ENCODE measurements at regions not wholly inside any gene's neighbourhood (a gene's known extent, or its start where the extent isn't known, plus 50 kb on each side); places are given as distances from the start of the nearest gene placed in this dataset.

DNA sequence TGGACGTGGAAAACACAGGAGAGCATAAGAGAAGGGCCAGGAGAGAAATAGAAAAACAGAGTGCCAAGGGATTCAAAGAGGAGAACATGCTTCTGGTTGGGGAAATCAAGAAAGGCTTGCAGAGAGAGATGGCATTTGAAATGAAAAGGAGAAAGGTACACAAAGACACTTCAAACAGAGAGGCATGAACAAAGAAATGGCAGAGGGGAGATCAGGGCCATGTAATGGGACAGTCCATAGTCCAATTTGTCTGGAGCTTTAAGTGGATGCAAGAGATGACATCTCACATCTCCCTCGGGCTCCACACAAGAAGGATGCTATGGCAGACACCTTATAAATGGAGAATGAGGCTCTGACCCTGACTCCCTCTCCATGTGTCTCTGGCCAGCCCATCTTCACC, 331.1 kb downstream of the MLLT3 start:
- no peak for DNase-seq (ENCODE audit: low read depth)

GRCh38 chr9:20290257-20290656, 332.0 kb downstream of the MLLT3 start:
- no peak for DNase-seq (ENCODE audit: low read depth)

DNA sequence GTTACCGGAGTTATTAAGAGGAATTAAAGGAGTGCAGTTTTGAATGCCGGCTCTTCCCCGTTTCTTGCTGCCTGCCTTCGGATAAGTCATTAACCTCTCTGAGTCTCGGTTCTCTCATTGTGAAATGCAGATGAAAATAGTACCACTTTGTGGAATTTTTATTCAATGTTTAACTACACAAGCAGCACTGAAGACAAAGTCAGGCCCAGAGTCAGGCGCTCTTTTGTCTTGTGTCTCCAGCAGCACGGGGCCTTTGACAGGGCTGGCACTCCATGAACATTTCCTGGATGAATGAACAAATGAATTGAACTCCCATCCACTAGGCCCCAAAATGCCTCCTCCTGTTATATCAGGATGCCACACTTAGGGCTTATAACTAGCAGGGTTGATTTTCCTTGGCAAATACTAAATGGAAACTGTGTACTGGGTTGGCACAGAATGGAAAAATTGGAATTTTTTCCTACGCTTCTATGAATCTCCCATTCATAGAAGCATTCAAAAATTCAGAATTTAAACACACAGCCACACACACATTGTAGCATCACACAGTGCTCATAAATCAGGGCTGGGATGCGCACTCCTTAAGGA, 332.8 kb downstream of the MLLT3 start:
- DNase-seq (ENCODE audit: low read depth): no peak

GRCh38 chr9:20286969-20287368, 335.3 kb downstream of the MLLT3 start:
- no peak for DNase-seq (ENCODE audit: low read depth)

- no peak for DNase-seq (ENCODE audit: low read depth)
These were observed 336.1 kb downstream of the MLLT3 start for GRCh38 chr9:20286154-20286700.

GRCh38 chr9:20284601-20285289, 337.6 kb downstream of the MLLT3 start:
- no peak for DNase-seq (ENCODE audit: low read depth)

- no peak for DNase-seq (ENCODE audit: low read depth)
These were observed 342.0 kb downstream of the MLLT3 start for GRCh38 chr9:20280330-20280729.

DNA sequence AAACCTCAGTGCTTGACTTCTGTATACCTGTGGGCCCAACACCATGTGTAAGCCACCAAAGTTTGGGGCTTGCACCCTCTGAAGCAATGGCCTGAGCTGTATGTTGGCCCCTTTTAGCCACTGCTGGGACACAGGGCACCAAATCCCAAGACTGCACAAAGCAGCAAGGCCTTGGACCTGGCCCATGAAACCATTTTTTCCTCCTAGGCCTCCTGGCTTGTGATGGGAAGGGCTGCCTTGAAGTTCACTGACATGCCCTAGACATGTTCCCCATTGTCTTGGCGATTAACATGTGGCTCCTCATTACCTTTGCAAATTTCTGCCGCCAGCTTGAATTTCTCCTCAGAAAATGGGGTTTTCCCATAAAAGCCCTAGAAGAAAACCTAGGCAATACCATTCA, 345.5 kb downstream of the MLLT3 start:
- DNase-seq (ENCODE audit: low read depth): no peak

GRCh38 chr9:20271723-20272122, 350.6 kb downstream of the MLLT3 start:
- DNase-seq (ENCODE audit: low read depth): no peak

DNA sequence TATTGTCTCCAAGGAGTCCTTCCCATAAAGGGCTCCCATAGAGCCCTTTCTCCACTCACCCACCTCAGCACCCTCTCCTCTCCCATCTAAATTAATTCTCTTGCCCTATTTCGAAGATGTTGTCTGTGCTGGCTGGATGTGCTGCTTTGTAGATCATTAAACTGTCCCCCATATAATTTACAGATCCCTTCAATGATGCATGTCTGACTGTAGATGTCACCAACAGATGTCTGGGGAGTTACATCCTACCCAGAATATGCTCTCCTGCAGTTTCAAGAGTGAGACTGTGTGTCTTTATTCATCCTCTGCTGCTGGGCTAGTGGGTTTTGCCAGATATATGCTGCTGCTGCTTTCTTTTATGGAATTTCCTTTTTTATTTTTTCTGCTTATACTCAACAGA, 351.2 kb downstream of the MLLT3 start:
- no peak for DNase-seq (ENCODE audit: low read depth)

GRCh38 chr9:20270161-20270560, 352.1 kb downstream of the MLLT3 start:
- DNase-seq (ENCODE audit: low read depth): no peak

DNA sequence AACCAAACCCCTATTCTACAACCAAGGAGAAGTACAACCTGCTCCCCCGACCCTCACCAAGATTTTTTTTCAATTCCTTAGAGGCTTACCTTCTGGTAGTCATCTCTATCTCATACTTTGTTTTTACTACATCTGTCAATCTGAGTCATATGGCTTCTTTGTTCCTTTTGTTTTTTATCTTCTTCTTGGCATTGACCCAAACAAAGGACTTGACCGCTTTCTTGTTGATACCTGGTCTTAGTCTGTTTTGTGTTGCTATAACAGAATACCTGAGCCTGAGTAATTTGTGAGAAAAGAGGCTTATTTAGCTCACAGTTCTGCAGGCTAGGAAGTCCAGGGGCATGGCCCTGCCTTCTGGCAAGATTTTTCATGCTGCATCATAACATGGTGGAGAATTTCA, 352.7 kb downstream of the MLLT3 start:
- DNase-seq (ENCODE audit: low read depth): no peak

DNA sequence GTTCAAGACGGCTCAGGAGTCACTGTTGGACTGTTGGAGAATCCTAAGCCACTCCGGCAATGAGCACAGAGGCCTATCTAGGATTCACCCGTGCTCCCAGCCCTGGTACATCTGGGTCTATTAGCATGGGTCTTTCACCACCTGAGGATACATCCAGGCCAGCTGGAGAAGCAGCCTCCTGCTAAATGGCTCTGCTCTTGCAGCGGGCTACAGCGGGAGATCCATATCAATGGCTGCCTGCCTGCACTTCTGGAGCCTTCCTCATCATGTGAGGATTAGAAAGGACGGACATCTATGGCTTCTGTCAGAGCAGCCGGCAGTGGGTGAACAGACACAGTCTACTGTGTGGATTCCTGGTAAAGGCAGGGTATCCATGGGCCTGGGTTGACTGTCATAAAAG, 357.4 kb downstream of the MLLT3 start:
- DNase-seq (ENCODE audit: low read depth): no peak

GRCh38 chr9:20262611-20263010, 359.7 kb downstream of the MLLT3 start:
- no peak for DNase-seq (ENCODE audit: low read depth)

DNA sequence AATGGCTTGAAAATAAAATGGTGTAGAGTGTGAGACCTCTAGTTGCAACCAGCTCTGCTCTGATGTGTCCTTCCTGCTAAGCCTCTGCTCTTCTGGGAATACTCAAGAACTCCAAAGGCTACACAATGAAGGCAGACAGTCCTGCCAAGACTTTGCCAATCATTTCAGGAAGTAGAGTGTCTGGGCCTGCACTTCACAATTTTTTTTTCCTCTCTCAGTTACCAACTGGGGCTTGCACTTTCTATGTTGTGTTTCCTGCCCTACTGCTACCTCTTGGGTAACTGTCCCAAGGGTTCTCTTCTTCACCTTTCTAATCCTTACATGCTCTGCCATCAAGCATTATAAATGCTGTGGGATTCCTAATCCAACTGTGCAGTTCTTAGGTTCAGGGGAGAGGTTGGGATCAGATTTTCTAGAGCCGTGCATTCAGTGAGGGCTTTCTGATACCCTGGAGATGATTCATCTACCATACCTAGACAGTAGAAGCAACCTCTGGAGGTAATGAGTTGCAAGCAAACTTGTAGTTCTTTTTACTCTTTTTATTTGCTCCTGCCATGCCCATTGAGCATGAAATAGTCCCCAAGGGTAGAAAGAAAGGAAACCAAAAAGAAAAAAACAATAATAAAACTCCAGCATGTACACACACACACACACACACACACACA, 365.9 kb downstream of the MLLT3 start:
- DNase-seq (ENCODE audit: low read depth): no peak

GRCh38 chr9:20255052-20255451, 367.2 kb downstream of the MLLT3 start:
- no peak for DNase-seq (ENCODE audit: low read depth)

DNA sequence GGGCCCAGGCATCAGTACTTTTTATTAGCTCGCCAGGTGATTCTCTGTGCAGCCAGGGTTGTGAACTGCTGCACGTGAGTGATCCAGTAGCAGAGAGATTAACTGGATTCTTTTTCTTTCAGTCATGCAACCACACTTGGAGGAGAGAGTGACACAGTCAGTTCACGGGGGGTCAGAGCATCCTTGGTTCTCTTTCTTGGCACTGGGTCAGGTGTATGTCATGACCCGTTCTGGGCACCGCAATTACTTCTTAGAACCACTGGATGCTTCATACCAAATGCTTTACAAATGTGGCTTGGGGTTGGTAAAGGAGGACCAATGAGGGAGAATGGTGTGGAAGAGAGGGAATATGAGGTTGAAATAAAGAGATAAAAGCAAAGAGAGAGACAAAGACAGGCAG, 368.7 kb downstream of the MLLT3 start:
- no peak for DNase-seq (ENCODE audit: low read depth)

DNA sequence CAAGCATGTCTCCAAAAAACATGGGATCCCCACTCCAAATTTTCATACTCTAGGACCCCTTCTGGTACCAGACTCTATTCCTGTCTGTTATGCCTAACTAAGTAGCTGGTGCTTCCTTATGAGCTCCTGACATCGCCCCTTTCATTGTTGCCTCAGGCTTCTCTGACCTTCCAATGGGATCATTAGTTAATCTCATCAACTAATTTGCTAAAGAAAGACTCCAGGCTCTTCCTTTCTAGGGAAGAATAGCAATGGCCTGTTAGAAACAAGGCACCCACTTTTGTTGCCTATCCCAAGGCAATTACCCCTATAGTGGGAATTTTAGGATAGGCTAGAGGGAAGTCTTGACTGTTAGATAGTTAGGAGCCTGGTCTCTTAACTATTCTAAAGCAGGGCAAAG, 369.5 kb downstream of the MLLT3 start:
- DNase-seq (ENCODE audit: low read depth): no peak

DNA sequence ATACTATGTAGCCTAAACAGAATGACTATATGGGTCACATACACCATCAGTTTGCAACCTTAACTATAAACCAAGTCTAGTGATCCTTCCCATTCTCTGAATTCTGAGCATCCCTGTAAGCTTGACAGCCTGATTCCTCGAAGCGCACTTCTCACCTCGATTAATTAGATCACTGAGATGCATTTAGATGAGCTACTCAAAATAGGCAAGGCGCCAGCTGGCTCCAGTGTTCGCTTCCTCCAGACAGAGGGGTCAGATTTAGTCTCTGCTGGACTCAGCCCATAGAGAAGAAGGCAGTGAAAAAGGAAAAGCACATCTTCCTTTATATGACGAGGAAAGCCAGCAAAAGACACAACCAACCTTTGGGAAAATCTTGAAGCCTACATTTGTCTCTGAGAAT, 371.5 kb downstream of the MLLT3 start:
- no peak for DNase-seq (ENCODE audit: low read depth)

DNA sequence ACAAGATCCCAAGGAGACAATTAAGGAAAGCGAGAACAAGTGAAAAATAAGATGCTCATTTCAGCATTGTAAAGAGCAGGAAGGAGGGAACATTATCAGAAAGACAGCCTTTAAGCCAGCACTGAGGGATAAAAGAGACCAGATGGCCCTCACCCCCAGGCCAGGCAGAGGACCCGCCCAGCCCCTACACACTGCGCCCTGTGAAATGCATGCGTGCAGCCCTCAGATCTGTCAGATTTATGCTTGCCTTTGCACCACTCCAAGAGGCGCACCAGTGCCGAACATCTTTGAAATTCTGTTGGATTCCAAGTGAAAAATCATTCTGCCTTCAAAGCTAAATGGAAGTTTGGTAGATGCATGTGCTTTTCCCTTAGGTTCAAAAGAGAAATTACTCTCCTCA, 378.0 kb downstream of the MLLT3 start:
- DNase-seq (ENCODE audit: low read depth): no peak

- DNase-seq (ENCODE audit: low read depth): no peak
These were observed 378.5 kb downstream of the MLLT3 start for GRCh38 chr9:20243841-20244240.

DNA sequence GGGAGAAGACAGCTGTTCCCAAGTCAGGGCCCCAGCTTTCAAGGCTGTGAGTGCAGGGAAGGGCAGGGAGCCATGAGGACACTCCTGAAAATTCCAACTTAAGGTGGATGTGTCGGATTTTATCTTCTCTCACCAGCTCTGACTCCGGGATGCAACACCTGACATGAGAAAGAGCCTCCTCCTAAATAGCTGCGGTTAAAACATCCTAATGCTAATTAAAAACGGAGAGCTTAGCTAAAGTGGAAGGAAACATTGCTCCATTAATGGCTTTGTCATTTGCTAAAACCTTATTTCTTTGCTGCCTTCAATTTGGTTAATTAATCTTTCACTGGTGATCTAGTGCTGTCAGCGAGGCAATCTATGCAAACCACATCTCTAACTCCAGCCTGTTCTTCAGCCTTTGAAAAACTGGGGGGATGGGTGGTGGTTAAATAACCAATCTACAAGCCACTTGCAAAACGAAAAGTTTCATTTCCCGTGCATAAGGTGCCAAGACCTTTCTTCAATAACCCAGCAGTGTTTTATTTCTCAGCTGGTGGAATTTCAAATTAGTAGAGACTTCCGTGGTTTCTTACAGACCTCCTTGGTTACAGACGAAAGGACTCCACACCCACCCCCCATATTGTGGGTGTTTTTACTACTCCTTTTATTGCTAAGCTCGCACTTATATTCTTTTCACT, 379.6 kb downstream of the MLLT3 start:
- no peak for DNase-seq (ENCODE audit: low read depth)

DNA sequence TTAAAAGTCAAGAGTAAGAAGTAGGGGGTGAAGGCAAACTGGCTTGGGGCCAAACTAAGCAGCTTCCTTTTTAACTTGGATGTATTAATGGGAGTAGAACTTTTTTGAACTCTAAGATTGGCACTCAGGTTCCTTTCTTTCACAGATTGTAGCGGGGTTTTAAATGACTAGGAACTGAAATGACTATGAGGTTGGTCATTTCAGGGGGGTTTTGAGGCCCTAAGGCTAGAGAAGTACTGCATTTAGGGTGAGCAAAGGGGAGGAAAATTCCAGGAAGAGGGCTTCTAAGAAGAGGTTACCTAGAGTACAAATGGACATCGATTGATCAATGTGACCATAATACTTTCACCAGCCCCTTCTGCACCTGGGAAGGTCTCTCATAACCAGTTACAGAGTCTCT, 381.8 kb downstream of the MLLT3 start:
- DNase-seq (ENCODE audit: low read depth): no peak
